Sigmoid colon (tissue), 6 donors: ENCODE measurements at regions not wholly inside any gene's neighbourhood (a gene's known extent, or its start where the extent isn't known, plus 50 kb on each side); places are given as distances from the start of the nearest gene placed in this dataset.

Experiments
- DNase-seq: peaks from one replicate; pipeline ENCODE4 v3.0.0-alpha.2; 2019
- H3K27ac ChIP-seq, 4 donors: fragments of 200-600 bp; sonication (generic); one replicate each; pipeline ENCODE4 v1.5.1; 2016 to 2019; ENCODE audit warnings: mild to moderate bottlenecking in 1 of 4
- H3K27me3 ChIP-seq, 3 donors: fragments of 200-600 bp; sonication (generic); one replicate each; pipeline ENCODE4 v1.5.1; 2019; ENCODE audit warnings: mild to moderate bottlenecking in 1 of 3
- H3K36me3 ChIP-seq, 4 donors: fragments of 200-600 bp; sonication (generic); one replicate each; pipeline ENCODE4 v1.5.1; 2016 to 2019
- H3K4me1 ChIP-seq, 4 donors: fragments of 200-600 bp; sonication (generic); one replicate each; pipeline ENCODE4 v1.5.1; 2017 to 2019
- H3K4me3 ChIP-seq, 4 donors: fragments of 200-600 bp; sonication (generic); one replicate each; pipeline ENCODE4 v1.5.1; 2017 to 2019; ENCODE audit warnings: mild to moderate bottlenecking in 2 of 4, moderate library complexity in 1 of 4
- H3K9me3 ChIP-seq, 4 donors: fragments of 200-600 bp in 3 of 4; sonication (generic) in 3 of 4; one replicate each; pipeline versions ENCODE4 v1.5.1 to v1.6.1; 2013 to 2019
- CTCF ChIP-seq, 4 experiments: fragments of 450-650 bp in 3 of 4; fragments of 200-600 bp in 1 of 4; IDR thresholded peaks; one replicate each; pipeline ENCODE4 v1.5.1; 2016 to 2019; ENCODE audit warnings: antibody characterized with exemption in 4 of 4, mild to moderate bottlenecking in 3 of 4, moderate library complexity in 2 of 4
- EP300 ChIP-seq, 4 donors: sonication (generic); formaldehyde crosslinking; IDR thresholded peaks; one replicate each; pipeline ENCODE4 v1.6.1; 2017; ENCODE audit warnings: antibody characterized with exemption in 4 of 4
- POLR2A ChIP-seq, 2 donors: fragments of 450-650 bp; IDR thresholded peaks; one replicate each; pipeline ENCODE4 v1.6.1; 2016; ENCODE audit warnings: antibody characterized with exemption in 2 of 2, mild to moderate bottlenecking in 2 of 2, moderate library complexity in 2 of 2
- POLR2AphosphoS5 ChIP-seq, 4 donors: sonication (generic); formaldehyde crosslinking; IDR thresholded peaks; one replicate each; pipeline ENCODE4 v1.6.1; 2017; ENCODE audit warnings: antibody characterized with exemption in 4 of 4
- whole genome bisulfite sequencing, 2 donors: extraction: QIAGEN DNeasy Blood & Tissue Kit; methylation state at CpG; one replicate each; pipeline ENCODE4 v1.1.7; 2013; 5-methylcytosine and 5-hydroxymethylcytosine counted together
- intact Hi-C: fragments of 100-400 bp; cut with DNase I; formaldehyde crosslinking; loops from one replicate; pipeline ENCODE4 v1.15.1; 2023
- donor health status: healthy with polysubstance abuse.
- donor health status: healthy.

- Histone ChIP-seq H3K9me3 (no peaks in the 10 kb centered on the region), H3K36me3 (no peaks in the 10 kb centered on the region), H3K27me3 (no peaks in the 10 kb centered on the region), H3K27ac (no peak overlapping the region), H3K4me3 (no peak overlapping the region), H3K4me1 (no peaks in the 10 kb centered on the region)
- intact Hi-C loops, result no loop called here
- 82 to 85% methylated on average over 2 of the region's 2 CpGs for WGBS, 2 donors
- no peak for DNase-seq
- TF ChIP-seq CTCF (IDR thresholded peaks at IDR 0.05) (no peak), EP300 (IDR thresholded peaks at IDR 0.05) (no peak), POLR2AphosphoS5 (IDR thresholded peaks at IDR 0.05) (no peak), POLR2A (IDR thresholded peaks at IDR 0.05) (no peak)
Observed at GRCh38 chrX:112577146-112577545, 102.6 kb downstream of the LHFPL1 start.

GRCh38 chrX:112571388-112571787 lies 108.3 kb downstream of the LHFPL1 start:
- Histone ChIP-seq H3K27me3 (no peaks in the 10 kb centered on the region), H3K9me3 (no peaks in the 10 kb centered on the region), H3K4me1 (no peaks in the 10 kb centered on the region), H3K36me3 (no peaks in the 10 kb centered on the region), H3K4me3 (no peak overlapping the region), H3K27ac (no peak overlapping the region)
- no peak for TF ChIP-seq POLR2A (IDR thresholded peaks at IDR 0.05)
- TF ChIP-seq CTCF (IDR thresholded peaks at IDR 0.05), result no peak
- no peak for TF ChIP-seq POLR2AphosphoS5 (IDR thresholded peaks at IDR 0.05)
- TF ChIP-seq EP300 (IDR thresholded peaks at IDR 0.05), result no peak
- no peak for DNase-seq
- WGBS, 2 donors, result 93 to 94% methylated on average over 1 of the region's 1 CpG
- intact Hi-C loops, result no loop called here

GRCh38 chrX:112555831-112556230 lies 123.9 kb downstream of the LHFPL1 start:
- peaks cover 0 to 2% (median 0%) of the 10 kb centered on the region in 4 donors for H3K9me3 ChIP-seq
- H3K36me3 ChIP-seq, result no peaks in the 10 kb centered on the region
- TF ChIP-seq EP300 (IDR thresholded peaks at IDR 0.05) (no peak), POLR2AphosphoS5 (IDR thresholded peaks at IDR 0.05) (no peak), CTCF (IDR thresholded peaks at IDR 0.05) (no peak), POLR2A (IDR thresholded peaks at IDR 0.05) (no peak)
- no peak overlapping the region for H3K27ac ChIP-seq
- no peak overlapping the region for H3K4me3 ChIP-seq
- H3K27me3 ChIP-seq, result peaks cover 0 to 6% (median 0%) of the 10 kb centered on the region in 3 donors
- H3K4me1 ChIP-seq, result no peaks in the 10 kb centered on the region
- no peak for DNase-seq
- 75 to 81% methylated on average over 3 of the region's 3 CpGs for WGBS, 2 donors
- intact Hi-C loops, result no loop called here

GRCh38 chrX:112545051-112545450 lies 134.7 kb downstream of the LHFPL1 start:
- no peak overlapping the region for H3K4me3 ChIP-seq
- intact Hi-C loops, result no loop called here
- no peak overlapping the region for H3K27ac ChIP-seq
- 87 to 88% methylated on average over 4 of the region's 4 CpGs for WGBS, 2 donors
- H3K27me3 ChIP-seq, result no peaks in the 10 kb centered on the region
- no peaks in the 10 kb centered on the region for H3K36me3 ChIP-seq
- H3K4me1 ChIP-seq, result no peaks in the 10 kb centered on the region
- no peak for TF ChIP-seq EP300 (IDR thresholded peaks at IDR 0.05)
- TF ChIP-seq POLR2AphosphoS5 (IDR thresholded peaks at IDR 0.05), result no peak
- no peak for TF ChIP-seq CTCF (IDR thresholded peaks at IDR 0.05)
- TF ChIP-seq POLR2A (IDR thresholded peaks at IDR 0.05), result no peak
- DNase-seq, result no peak
- H3K9me3 ChIP-seq, result no peaks in the 10 kb centered on the region

GRCh38 chrX:112536544-112536943 lies 143.2 kb downstream of the LHFPL1 start:
- TF ChIP-seq POLR2AphosphoS5 (IDR thresholded peaks at IDR 0.05) (no peak), EP300 (IDR thresholded peaks at IDR 0.05) (no peak), CTCF (IDR thresholded peaks at IDR 0.05) (no peak), POLR2A (IDR thresholded peaks at IDR 0.05) (no peak)
- Histone ChIP-seq H3K36me3 (no peaks in the 10 kb centered on the region), H3K4me1 (no peaks in the 10 kb centered on the region), H3K4me3 (no peak overlapping the region), H3K9me3 (no peaks in the 10 kb centered on the region), H3K27ac (no peak overlapping the region), H3K27me3 (no peaks in the 10 kb centered on the region)
- intact Hi-C loops, result no loop called here
- DNase-seq, result no peak
- 42 to 61% methylated on average over 2 of the region's 2 CpGs for WGBS, 2 donors
